Vagina (tissue), 2 donors: ENCODE measurements at regions not wholly inside any gene's neighbourhood (a gene's known extent, or its start where the extent isn't known, plus 50 kb on each side); places are given as distances from the start of the nearest gene placed in this dataset.

ENCODE experiments used
- DNase-seq, 2 donors: peaks; one replicate each; pipeline ENCODE4 v3.0.0-alpha.2; 2017; ENCODE audit errors: extremely low spot score in 2 of 2
- H3K27ac ChIP-seq: fragments of 200-600 bp; sonication (generic); one replicate; pipeline ENCODE4 v1.5.1; 2019
- H3K27me3 ChIP-seq: fragments of 200-600 bp; sonication (generic); one replicate; pipeline ENCODE4 v1.5.1; 2019
- H3K36me3 ChIP-seq, 2 donors: fragments of 200-600 bp; sonication (generic); one replicate each; pipeline ENCODE4 v1.5.1; 2017 to 2019
- H3K4me1 ChIP-seq: fragments of 200-600 bp; sonication (generic); one replicate; pipeline ENCODE4 v1.5.1; 2019
- H3K4me3 ChIP-seq, 2 donors: fragments of 200-600 bp; sonication (generic); 1 replicate in 1 of 2; 2 replicates in 1 of 2; pipeline ENCODE4 v1.5.1; 2016 to 2019
- H3K9me3 ChIP-seq: fragments of 200-600 bp; sonication (generic); one replicate; pipeline ENCODE4 v1.5.1; 2019
- CTCF ChIP-seq, 3 experiments: fragments of 450-650 bp in 2 of 3; fragments of 200-600 bp in 1 of 3; sonication (generic) in 1 of 3; IDR thresholded peaks; one replicate each; pipeline ENCODE4 v1.5.1; 2017 to 2019; ENCODE audit warnings: antibody characterized with exemption in 3 of 3, mild to moderate bottlenecking in 2 of 3, moderate library complexity in 2 of 3
- POLR2A ChIP-seq, 2 donors: fragments of 450-650 bp; IDR thresholded peaks; one replicate each; pipeline ENCODE4 v1.6.1; 2017; ENCODE audit warnings: antibody characterized with exemption in 2 of 2, mild to moderate bottlenecking in 2 of 2, moderate library complexity in 2 of 2
- POLR2AphosphoS5 ChIP-seq, 2 donors: sonication (generic); formaldehyde crosslinking; IDR thresholded peaks; one replicate each; pipeline ENCODE4 v1.9.0; 2017; ENCODE audit warnings: antibody characterized with exemption in 2 of 2, mild to moderate bottlenecking in 2 of 2, low read depth in 1 of 2; ENCODE audit not compliant: insufficient read depth in 1 of 2
- intact Hi-C: fragments of 100-400 bp; cut with DNase I; formaldehyde crosslinking; loops from one replicate; pipeline ENCODE4 v1.15.1; 2023

- Histone ChIP-seq H3K4me3 (no peak overlapping the region), H3K36me3 (no peaks in the 10 kb centered on the region), H3K27ac (no peak overlapping the region), H3K4me1 (no peaks in the 10 kb centered on the region), H3K9me3 (peaks cover 11% of the 10 kb centered on the region), H3K27me3 (no peaks in the 10 kb centered on the region)
- no peak for DNase-seq
- intact Hi-C loops = no loop called here
- TF ChIP-seq CTCF (IDR thresholded peaks at IDR 0.05) (no peak), POLR2AphosphoS5 (IDR thresholded peaks at IDR 0.05; ENCODE audit: insufficient read depth in 1 of 2, low read depth in 1 of 2) (no peak), POLR2A (IDR thresholded peaks at IDR 0.05) (no peak)
These were observed 74.5 kb upstream of the NKX1-1 start for GRCh38 chr4:1480720-1481119.

- intact Hi-C loops = no loop called here
- TF ChIP-seq POLR2AphosphoS5 (IDR thresholded peaks at IDR 0.05; ENCODE audit: insufficient read depth in 1 of 2, low read depth in 1 of 2) (no peak), POLR2A (IDR thresholded peaks at IDR 0.05) (no peak), CTCF (IDR thresholded peaks at IDR 0.05) (no peak)
- no peak for DNase-seq
These were observed 73.2 kb upstream of the NKX1-1 start for GRCh38 chr4:1479454-1479853.

GRCh38 chr4:1478766-1479355 lies 72.6 kb upstream of the NKX1-1 start:
- no peak for DNase-seq
- H3K4me1 ChIP-seq = no peaks in the 10 kb centered on the region
- H3K4me3 ChIP-seq = no peak overlapping the region
- TF ChIP-seq POLR2A (IDR thresholded peaks at IDR 0.05) = no peak
- TF ChIP-seq CTCF (IDR thresholded peaks at IDR 0.05) = no peak
- TF ChIP-seq POLR2AphosphoS5 (IDR thresholded peaks at IDR 0.05; ENCODE audit: insufficient read depth in 1 of 2, low read depth in 1 of 2) = no peak
- H3K27ac ChIP-seq = no peak overlapping the region
- no peaks in the 10 kb centered on the region for H3K36me3 ChIP-seq
- intact Hi-C loops = no loop called here
- H3K27me3 ChIP-seq = no peaks in the 10 kb centered on the region
- H3K9me3 ChIP-seq = peaks cover 8% of the 10 kb centered on the region

More at GRCh38 chr4:1479454-1479853, 73.2 kb upstream of the NKX1-1 start:
- Histone ChIP-seq H3K27me3 (no peaks in the 10 kb centered on the region), H3K4me3 (no peak overlapping the region), H3K9me3 (peaks cover 8% of the 10 kb centered on the region), H3K27ac (no peak overlapping the region), H3K36me3 (no peaks in the 10 kb centered on the region), H3K4me1 (no peaks in the 10 kb centered on the region)

- no peak for DNase-seq
- TF ChIP-seq CTCF (IDR thresholded peaks at IDR 0.05) (no peak), POLR2AphosphoS5 (IDR thresholded peaks at IDR 0.05; ENCODE audit: insufficient read depth in 1 of 2, low read depth in 1 of 2) (no peak), POLR2A (IDR thresholded peaks at IDR 0.05) (no peak)
- intact Hi-C loops = no loop called here
- Histone ChIP-seq H3K27ac (no peak overlapping the region), H3K9me3 (peaks cover 8% of the 10 kb centered on the region), H3K4me3 (no peak overlapping the region), H3K27me3 (peaks cover 2% of the 10 kb centered on the region), H3K4me1 (peaks cover 3% of the 10 kb centered on the region), H3K36me3 (no peaks in the 10 kb centered on the region)
These were observed 71.0 kb upstream of the NKX1-1 start for GRCh38 chr4:1477045-1477840.

GRCh38 chr4:1476140-1476513 lies 69.9 kb upstream of the NKX1-1 start:
- H3K27ac ChIP-seq = no peak overlapping the region
- peaks cover 9% of the 10 kb centered on the region for H3K27me3 ChIP-seq
- H3K4me3 ChIP-seq = no peak overlapping the region
- no peaks in the 10 kb centered on the region for H3K36me3 ChIP-seq
- peaks cover 12% of the 10 kb centered on the region for H3K4me1 ChIP-seq
- peaks cover 5% of the 10 kb centered on the region for H3K9me3 ChIP-seq
- intact Hi-C loops = no loop called here
- TF ChIP-seq CTCF (IDR thresholded peaks at IDR 0.05) (no peak), POLR2A (IDR thresholded peaks at IDR 0.05) (no peak), POLR2AphosphoS5 (IDR thresholded peaks at IDR 0.05; ENCODE audit: insufficient read depth in 1 of 2, low read depth in 1 of 2) (no peak)
- no peak for DNase-seq
